ENCODE measurements at regions not wholly inside any gene's neighbourhood (a gene's known extent, or its start where the extent isn't known, plus 50 kb on each side); places are given as distances from the start of the nearest gene placed in this dataset.

DNA sequence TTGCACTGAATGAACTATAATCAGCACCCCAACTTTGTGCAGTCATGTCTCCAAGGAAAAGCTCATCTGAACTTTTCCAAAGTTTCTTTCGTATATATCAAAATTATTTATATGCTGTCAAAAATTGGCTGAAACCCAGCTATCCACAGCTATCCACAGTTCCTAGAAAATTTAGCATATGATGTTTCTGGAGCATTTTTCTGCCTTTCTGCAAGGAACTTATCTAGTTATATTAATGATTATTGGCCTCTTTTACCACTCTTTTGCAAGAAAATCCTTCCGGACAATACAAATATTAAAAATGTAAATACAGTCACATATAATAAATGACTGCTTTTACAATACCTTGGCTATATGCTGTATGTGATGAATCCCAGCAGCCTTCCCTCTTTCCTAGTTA, 270.2 kb downstream of the TMEM167A start:
- H4K20me1 ChIP-seq (ENCODE audit: insufficient read depth, low read length): no peaks in the 10 kb centered on the region
- no peaks in the 10 kb centered on the region for H3K9me3 ChIP-seq (ENCODE audit: low read depth, low read length)
- H2AFZ ChIP-seq (ENCODE audit: low read length): no peak overlapping the region
- no peak overlapping the region for H3K4me2 ChIP-seq (ENCODE audit: insufficient read depth, low read length)
- H3K4me1 ChIP-seq (ENCODE audit: insufficient read depth, low read length): no peaks in the 10 kb centered on the region
- no peak overlapping the region for H3K4me3 ChIP-seq (ENCODE audit: insufficient read depth, low read length)
- TF ChIP-seq, protein P1, sequence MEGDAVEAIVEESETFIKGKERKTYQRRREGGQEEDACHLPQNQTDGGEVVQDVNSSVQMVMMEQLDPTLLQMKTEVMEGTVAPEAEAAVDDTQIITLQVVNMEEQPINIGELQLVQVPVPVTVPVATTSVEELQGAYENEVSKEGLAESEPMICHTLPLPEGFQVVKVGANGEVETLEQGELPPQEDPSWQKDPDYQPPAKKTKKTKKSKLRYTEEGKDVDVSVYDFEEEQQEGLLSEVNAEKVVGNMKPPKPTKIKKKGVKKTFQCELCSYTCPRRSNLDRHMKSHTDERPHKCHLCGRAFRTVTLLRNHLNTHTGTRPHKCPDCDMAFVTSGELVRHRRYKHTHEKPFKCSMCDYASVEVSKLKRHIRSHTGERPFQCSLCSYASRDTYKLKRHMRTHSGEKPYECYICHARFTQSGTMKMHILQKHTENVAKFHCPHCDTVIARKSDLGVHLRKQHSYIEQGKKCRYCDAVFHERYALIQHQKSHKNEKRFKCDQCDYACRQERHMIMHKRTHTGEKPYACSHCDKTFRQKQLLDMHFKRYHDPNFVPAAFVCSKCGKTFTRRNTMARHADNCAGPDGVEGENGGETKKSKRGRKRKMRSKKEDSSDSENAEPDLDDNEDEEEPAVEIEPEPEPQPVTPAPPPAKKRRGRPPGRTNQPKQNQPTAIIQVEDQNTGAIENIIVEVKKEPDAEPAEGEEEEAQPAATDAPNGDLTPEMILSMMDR (IDR thresholded peaks at IDR 0.05; ENCODE audit: extremely low read depth, low read depth, low read length): no peak
- no peak for DNase-seq (ENCODE audit: insufficient read length, low spot score, missing footprints)
- H3K27ac ChIP-seq (ENCODE audit: low read depth, low read length): no peak overlapping the region
- no peaks in the 10 kb centered on the region for H3K36me3 ChIP-seq (ENCODE audit: insufficient read depth, low read length)
- no peaks in the 10 kb centered on the region for H3K79me2 ChIP-seq (ENCODE audit: insufficient read depth, low read length)
- no peaks in the 10 kb centered on the region for H3K27me3 ChIP-seq (ENCODE audit: insufficient read depth, low read length)

DNA sequence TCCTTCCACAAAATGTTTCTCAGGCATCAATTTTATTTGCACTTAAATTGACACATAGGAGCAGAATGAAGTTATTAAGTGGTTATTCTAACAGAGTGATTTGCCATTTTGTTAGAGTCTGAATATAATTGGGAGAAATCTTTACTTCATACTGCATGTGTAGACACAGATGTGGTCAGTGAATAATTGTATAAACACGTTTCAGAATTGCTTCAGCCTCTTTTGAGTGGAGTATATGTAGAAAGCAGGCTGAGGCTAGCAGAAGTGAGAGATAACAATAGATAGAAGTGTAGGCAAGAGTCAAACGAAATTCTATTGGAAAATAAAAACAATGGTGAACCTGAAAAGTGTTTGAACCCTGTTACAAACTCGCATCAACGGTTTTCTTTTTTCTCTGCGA, 270.7 kb downstream of the TMEM167A start:
- H3K4me2 ChIP-seq (ENCODE audit: insufficient read depth, low read length): no peak overlapping the region
- TF ChIP-seq, protein P1 (IDR thresholded peaks at IDR 0.05; ENCODE audit: extremely low read depth, low read depth, low read length): no peak
- no peak for DNase-seq (ENCODE audit: insufficient read length, low spot score, missing footprints)

DNA sequence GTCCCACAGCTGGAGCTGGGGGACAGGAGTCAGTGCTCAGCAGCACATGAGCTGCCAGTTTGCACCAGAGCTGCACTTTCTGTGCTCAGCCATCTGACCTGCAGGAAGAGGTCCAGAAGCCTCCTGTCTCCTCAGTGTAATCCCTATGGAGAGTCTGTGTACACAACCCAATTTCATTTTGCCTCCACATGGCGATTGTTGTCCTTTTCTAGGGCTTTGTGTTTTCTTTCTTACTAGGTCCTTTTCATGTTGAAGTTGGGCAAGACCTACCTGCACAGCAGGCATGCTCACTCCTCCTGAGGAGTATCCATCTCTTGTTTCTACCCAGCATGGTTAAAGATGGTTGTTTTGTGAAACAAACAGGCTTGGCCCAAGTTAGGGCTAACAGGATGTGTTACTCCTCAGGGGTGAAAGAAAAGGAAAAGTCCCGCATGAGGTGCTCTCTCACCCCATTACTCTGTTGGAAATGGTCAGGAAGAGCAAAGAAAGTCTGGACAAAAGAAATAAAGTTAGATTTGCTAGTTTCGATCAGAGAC, 273.0 kb downstream of the TMEM167A start:
- H3K4me2 ChIP-seq (ENCODE audit: insufficient read depth, low read length): no peak overlapping the region
- no peak overlapping the region for H3K4me3 ChIP-seq (ENCODE audit: insufficient read depth, low read length)
- H3K36me3 ChIP-seq (ENCODE audit: insufficient read depth, low read length): no peaks in the 10 kb centered on the region
- no peaks in the 10 kb centered on the region for H4K20me1 ChIP-seq (ENCODE audit: insufficient read depth, low read length)
- no peaks in the 10 kb centered on the region for H3K27me3 ChIP-seq (ENCODE audit: insufficient read depth, low read length)
- no peak overlapping the region for H2AFZ ChIP-seq (ENCODE audit: low read length)
- no peaks in the 10 kb centered on the region for H3K4me1 ChIP-seq (ENCODE audit: insufficient read depth, low read length)
- no peaks in the 10 kb centered on the region for H3K79me2 ChIP-seq (ENCODE audit: insufficient read depth, low read length)
- TF ChIP-seq, protein P1 (IDR thresholded peaks at IDR 0.05; ENCODE audit: extremely low read depth, low read depth, low read length): no peak
- no peak overlapping the region for H3K27ac ChIP-seq (ENCODE audit: low read depth, low read length)
- no peak for DNase-seq (ENCODE audit: insufficient read length, low spot score, missing footprints)
- H3K9me3 ChIP-seq (ENCODE audit: low read depth, low read length): no peaks in the 10 kb centered on the region

More for the DNA sequence above, 270.7 kb downstream of the TMEM167A start:
- H3K79me2 ChIP-seq (ENCODE audit: insufficient read depth, low read length): no peaks in the 10 kb centered on the region
- no peaks in the 10 kb centered on the region for H3K4me1 ChIP-seq (ENCODE audit: insufficient read depth, low read length)
- no peaks in the 10 kb centered on the region for H4K20me1 ChIP-seq (ENCODE audit: insufficient read depth, low read length)
- no peaks in the 10 kb centered on the region for H3K27me3 ChIP-seq (ENCODE audit: insufficient read depth, low read length)
- no peak overlapping the region for H3K4me3 ChIP-seq (ENCODE audit: insufficient read depth, low read length)
- H3K36me3 ChIP-seq (ENCODE audit: insufficient read depth, low read length): no peaks in the 10 kb centered on the region
- H2AFZ ChIP-seq (ENCODE audit: low read length): no peak overlapping the region
- no peaks in the 10 kb centered on the region for H3K9me3 ChIP-seq (ENCODE audit: low read depth, low read length)
- no peak overlapping the region for H3K27ac ChIP-seq (ENCODE audit: low read depth, low read length)

DNA sequence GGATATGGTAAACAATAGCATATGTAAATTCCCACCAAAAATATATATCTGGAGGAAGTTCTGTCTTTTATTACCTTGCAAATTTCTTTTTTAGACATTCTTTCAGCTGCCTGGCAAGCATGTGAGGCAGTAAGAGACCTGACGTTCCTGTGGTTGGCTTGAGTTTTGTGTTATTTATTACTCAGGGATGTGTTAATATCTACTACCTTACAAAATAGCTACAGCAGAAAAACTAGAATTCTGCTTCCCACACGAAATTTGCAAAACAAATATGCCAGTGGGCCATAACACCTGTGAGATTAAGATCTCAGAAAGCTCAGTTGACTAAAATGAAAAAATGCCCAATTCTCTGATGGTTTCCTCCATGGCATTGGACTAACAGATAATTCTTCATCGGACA, 274.2 kb downstream of the TMEM167A start:
- H3K4me2 ChIP-seq (ENCODE audit: insufficient read depth, low read length): no peak overlapping the region
- H3K36me3 ChIP-seq (ENCODE audit: insufficient read depth, low read length): no peaks in the 10 kb centered on the region

More for the DNA sequence above, 274.2 kb downstream of the TMEM167A start:
- Histone ChIP-seq H3K4me1 (ENCODE audit: insufficient read depth, low read length) (no peaks in the 10 kb centered on the region), H3K9me3 (ENCODE audit: low read depth, low read length) (no peaks in the 10 kb centered on the region), H2AFZ (ENCODE audit: low read length) (no peak overlapping the region), H4K20me1 (ENCODE audit: insufficient read depth, low read length) (no peaks in the 10 kb centered on the region), H3K27ac (ENCODE audit: low read depth, low read length) (no peak overlapping the region), H3K79me2 (ENCODE audit: insufficient read depth, low read length) (no peaks in the 10 kb centered on the region), H3K4me3 (ENCODE audit: insufficient read depth, low read length) (no peak overlapping the region), H3K27me3 (ENCODE audit: insufficient read depth, low read length) (no peaks in the 10 kb centered on the region)
- TF ChIP-seq, protein P1 (IDR thresholded peaks at IDR 0.05; ENCODE audit: extremely low read depth, low read depth, low read length): no peak
- no peak for DNase-seq (ENCODE audit: insufficient read length, low spot score, missing footprints)
